ENCODE measurements at regions not wholly inside any gene's neighbourhood (a gene's known extent, or its start where the extent isn't known, plus 50 kb on each side); places are given as distances from the start of the nearest gene placed in this dataset.

- TF ChIP-seq CEBPB (IDR thresholded peaks at IDR 0.05) (no peak), YY1 (IDR thresholded peaks at IDR 0.05; ENCODE audit: low read depth) (no peak), RAD21 (IDR thresholded peaks at IDR 0.05; ENCODE audit: low read depth) (no peak), TCF12 (IDR thresholded peaks at IDR 0.05; ENCODE audit: low read depth) (no peak), EGR1 (IDR thresholded peaks at IDR 0.05) (no peak), NFIC (IDR thresholded peaks at IDR 0.05) (no peak), CREB1 (IDR thresholded peaks at IDR 0.05; ENCODE audit: low read depth) (no peak), EP300 (IDR thresholded peaks at IDR 0.05; ENCODE audit: borderline replicate concordance) (no peak), ZBTB7A (IDR thresholded peaks at IDR 0.05; ENCODE audit: low read depth) (no peak), TEAD4 (IDR thresholded peaks at IDR 0.05) (no peak), TAF1 (IDR thresholded peaks at IDR 0.05; ENCODE audit: low read depth) (no peak)
Observed at GRCh38 chr1:83693427-83694126, 305.4 kb downstream of the TTLL7 start.

GRCh38 chr1:83692524-83693381 lies 306.2 kb downstream of the TTLL7 start:
- TF ChIP-seq TEAD4 (IDR thresholded peaks at IDR 0.05) (no peak), EP300 (IDR thresholded peaks at IDR 0.05; ENCODE audit: borderline replicate concordance) (no peak), NFIC (IDR thresholded peaks at IDR 0.05) (no peak), TCF12 (IDR thresholded peaks at IDR 0.05; ENCODE audit: low read depth) (no peak), YY1 (IDR thresholded peaks at IDR 0.05; ENCODE audit: low read depth) (no peak), RAD21 (IDR thresholded peaks at IDR 0.05; ENCODE audit: low read depth) (no peak), CREB1 (IDR thresholded peaks at IDR 0.05; ENCODE audit: low read depth) (no peak), TAF1 (IDR thresholded peaks at IDR 0.05; ENCODE audit: low read depth) (no peak)

- TF ChIP-seq TEAD4 (IDR thresholded peaks at IDR 0.05) = no peak
- TF ChIP-seq CEBPB (IDR thresholded peaks at IDR 0.05) = no peak
- no peak for TF ChIP-seq MAX (IDR thresholded peaks at IDR 0.05)
- no peak for TF ChIP-seq ZBTB7A (IDR thresholded peaks at IDR 0.05; ENCODE audit: low read depth)
Observed at GRCh38 chr1:83691953-83692500, 306.9 kb downstream of the TTLL7 start.

- no peak for TF ChIP-seq REST (IDR thresholded peaks at IDR 0.05; ENCODE audit: low read depth)
- no peak for TF ChIP-seq RAD21 (IDR thresholded peaks at IDR 0.05; ENCODE audit: low read depth)
- no peak for TF ChIP-seq YY1 (IDR thresholded peaks at IDR 0.05; ENCODE audit: low read depth)
- no peak for TF ChIP-seq USF1 (IDR thresholded peaks at IDR 0.05)
- no peak for TF ChIP-seq NFIC (IDR thresholded peaks at IDR 0.05)
- no peak for TF ChIP-seq TCF12 (IDR thresholded peaks at IDR 0.05; ENCODE audit: low read depth)
- no peak for TF ChIP-seq TEAD4 (IDR thresholded peaks at IDR 0.05)
- no peak for TF ChIP-seq EP300 (IDR thresholded peaks at IDR 0.05; ENCODE audit: borderline replicate concordance)
- TF ChIP-seq MAX (IDR thresholded peaks at IDR 0.05) = no peak
- no peak for TF ChIP-seq CREB1 (IDR thresholded peaks at IDR 0.05; ENCODE audit: low read depth)
- TF ChIP-seq ZBTB7A (IDR thresholded peaks at IDR 0.05; ENCODE audit: low read depth) = no peak
- TF ChIP-seq FOXM1 (IDR thresholded peaks at IDR 0.05; ENCODE audit: borderline replicate concordance, low read depth) = no peak
- no peak for TF ChIP-seq EGR1 (IDR thresholded peaks at IDR 0.05)
- no peak for TF ChIP-seq CEBPB (IDR thresholded peaks at IDR 0.05)
- TF ChIP-seq TAF1 (IDR thresholded peaks at IDR 0.05; ENCODE audit: low read depth) = no peak
Observed at GRCh38 chr1:83689921-83690868, 308.7 kb downstream of the TTLL7 start.

- TF ChIP-seq EP300 (IDR thresholded peaks at IDR 0.05; ENCODE audit: borderline replicate concordance) (no peak), CREB1 (IDR thresholded peaks at IDR 0.05; ENCODE audit: low read depth) (no peak), MAX (IDR thresholded peaks at IDR 0.05) (no peak), TEAD4 (IDR thresholded peaks at IDR 0.05) (no peak), REST (IDR thresholded peaks at IDR 0.05; ENCODE audit: low read depth) (no peak)
Observed at GRCh38 chr1:83682132-83682531, 316.8 kb downstream of the TTLL7 start.

All from Ishikawa (cell line).